GM06990 (cell line): ENCODE measurements at regions not wholly inside any gene's neighbourhood (a gene's known extent, or its start where the extent isn't known, plus 50 kb on each side); places are given as distances from the start of the nearest gene placed in this dataset.

Source experiments
- DNase-seq: peaks from one replicate; pipeline ENCODE4 v3.0.0-alpha.2; 2011; ENCODE audit not compliant: insufficient read length; ENCODE audit errors: extremely low read depth
- H3K27me3 ChIP-seq: replicated peaks from 2 replicates; pipeline ENCODE4 v1.6.0; 2011; ENCODE audit warnings: low read length; ENCODE audit not compliant: control insufficient read depth, insufficient read depth
- H3K36me3 ChIP-seq: 2 replicates; pipeline ENCODE4 v1.5.1; 2011; ENCODE audit warnings: low read length; ENCODE audit not compliant: control insufficient read depth, insufficient read depth
- H3K4me3 ChIP-seq: replicated peaks from 2 replicates; pipeline ENCODE4 v1.5.1; 2011; ENCODE audit warnings: low read depth, mild to moderate bottlenecking, control low read depth, low read length
- CTCF ChIP-seq: IDR thresholded peaks from 2 replicates; pipeline ENCODE4 v1.5.1; 2011; ENCODE audit warnings: low read length, control low read depth, mild to moderate bottlenecking, inconsistent platforms; ENCODE audit not compliant: insufficient read depth, poor library complexity, severe bottlenecking

- TF ChIP-seq CTCF = no peak
- Histone ChIP-seq H3K4me3 (no peak overlapping the region), H3K27me3 (no peaks in the 10 kb centered on the region; the same call in 1 of the 2 replicates), H3K36me3 (no peaks in the 10 kb centered on the region)
- peak; percentile 21 for DNase-seq
These were observed 335.8 kb upstream of the F9 start for GRCh38 chrX:139194571-139195280.

GRCh38 chrX:139192386-139192961 is 338.1 kb upstream of the F9 start:
- no peak for DNase-seq
- Histone ChIP-seq H3K4me3 (no peak overlapping the region), H3K36me3 (no peaks in the 10 kb centered on the region), H3K27me3 (no peaks in the 10 kb centered on the region; the same call in 1 of the 2 replicates)
- no peak for TF ChIP-seq CTCF

GRCh38 chrX:139191746-139192385 is 338.7 kb upstream of the F9 start:
- DNase-seq = no peak
- no peak for TF ChIP-seq CTCF
- no peaks in the 10 kb centered on the region for H3K36me3 ChIP-seq
- no peaks in the 10 kb centered on the region; the same call in 1 of the 2 replicates for H3K27me3 ChIP-seq
- no peak overlapping the region for H3K4me3 ChIP-seq

- H3K36me3 ChIP-seq = no peaks in the 10 kb centered on the region
- H3K4me3 ChIP-seq = no peak overlapping the region
- no peak for DNase-seq
- H3K27me3 ChIP-seq = no peaks in the 10 kb centered on the region; the same call in 1 of the 2 replicates
- no peak for TF ChIP-seq CTCF
These were observed 339.3 kb upstream of the F9 start for GRCh38 chrX:139191286-139191685.

- H3K27me3 ChIP-seq = no peaks in the 10 kb centered on the region
- DNase-seq = no peak
- H3K36me3 ChIP-seq = no peaks in the 10 kb centered on the region
- H3K4me3 ChIP-seq = no peak overlapping the region
- TF ChIP-seq CTCF = no peak
These were observed 342.8 kb upstream of the F9 start for GRCh38 chrX:139187738-139188137.
